Neural progenitor cell (in vitro differentiated cells): ENCODE measurements at regions not wholly inside any gene's neighbourhood (a gene's known extent, or its start where the extent isn't known, plus 50 kb on each side); places are given as distances from the start of the nearest gene placed in this dataset.
"Not testable (repeated sequence)": the region's sequence is repeated elsewhere in the genome, so short reads cannot be mapped to it uniquely, and the experiment has no call there.

ENCODE experiments used
- DNase-seq: peaks from one replicate; pipeline ENCODE4 v3.0.0-alpha.2; 2016; ENCODE audit warnings: low spot score
- H2AFZ ChIP-seq: fragments of 200-600 bp; sonication (generic); replicated peaks from 2 replicates; pipeline ENCODE4 v1.6.1; 2016; ENCODE audit warnings: antibody characterized with exemption
- H3F3A ChIP-seq: fragments of 200-600 bp; sonication (generic); 2 replicates; pipeline ENCODE4 v1.6.1; 2016; ENCODE audit warnings: antibody characterized with exemption, low read depth
- H3K27ac ChIP-seq: fragments of 200-600 bp; sonication (generic); 2 replicates; pipeline ENCODE4 v1.5.1; 2016; ENCODE audit warnings: mild to moderate bottlenecking
- H3K27me3 ChIP-seq: fragments of 200-600 bp; sonication (generic); 2 replicates; pipeline ENCODE4 v1.6.1; 2016; ENCODE audit warnings: mild to moderate bottlenecking, moderate library complexity
- H3K36me3 ChIP-seq: fragments of 200-600 bp; sonication (generic); 2 replicates; pipeline ENCODE4 v1.5.1; 2016
- H3K4me1 ChIP-seq: fragments of 200-600 bp; sonication (generic); 2 replicates; pipeline ENCODE4 v1.6.1; 2016; ENCODE audit warnings: mixed run types
- H3K4me2 ChIP-seq: fragments of 200-600 bp; sonication (generic); 2 replicates; pipeline ENCODE4 v1.6.1; 2016
- H3K4me3 ChIP-seq: fragments of 200-600 bp; sonication (generic); 2 replicates; pipeline ENCODE4 v1.5.1; 2016
- H3K79me2 ChIP-seq: fragments of 200-600 bp; sonication (generic); 2 replicates; pipeline ENCODE4 v1.6.1; 2016; ENCODE audit warnings: low read depth
- H3K9ac ChIP-seq: fragments of 200-600 bp; sonication (generic); 2 replicates; pipeline ENCODE4 v1.6.1; 2016
- H3K9me3 ChIP-seq: fragments of 200-600 bp; sonication (generic); 2 replicates; pipeline ENCODE4 v1.5.1; 2016; ENCODE audit warnings: low read depth
- H4K20me1 ChIP-seq: fragments of 200-600 bp; sonication (generic); 2 replicates; pipeline ENCODE4 v1.6.1; 2016; ENCODE audit warnings: low read depth
- H3K27ac Mint-ChIP-seq: 3 replicates; pipeline ENCODE4 v1.8.0; 2021; ENCODE audit warnings: mixed read lengths
- H3K27me3 Mint-ChIP-seq: 2 replicates; pipeline ENCODE4 v1.8.0; 2022; ENCODE audit warnings: low read depth, mild to moderate bottlenecking, inconsistent platforms, moderate library complexity, mixed read lengths; ENCODE audit not compliant: insufficient read depth
- H3K36me3 Mint-ChIP-seq: 3 replicates; pipeline ENCODE4 v1.8.0; 2021; ENCODE audit warnings: mixed read lengths
- H3K4me1 Mint-ChIP-seq: 3 replicates; pipeline ENCODE4 v1.8.0; 2021; ENCODE audit warnings: mixed read lengths
- H3K4me3 Mint-ChIP-seq: 3 replicates; pipeline ENCODE4 v1.8.0; 2021; ENCODE audit warnings: mild to moderate bottlenecking, moderate library complexity, mixed read lengths
- H3K9me3 Mint-ChIP-seq: 3 replicates; pipeline ENCODE4 v1.8.0; 2020; ENCODE audit warnings: mixed read lengths
- CTCF ChIP-seq: fragments of 200-600 bp; sonication (generic); IDR thresholded peaks from 2 replicates; pipeline ENCODE4 v1.5.1; 2017; ENCODE audit warnings: antibody characterized with exemption, mild to moderate bottlenecking
- EZH2 ChIP-seq: fragments of 200-600 bp; sonication (generic); IDR thresholded peaks from 2 replicates; pipeline ENCODE4 v1.6.1; 2017; ENCODE audit warnings: antibody characterized with exemption, mild to moderate bottlenecking, moderate library complexity
- EZH2phosphoT487 ChIP-seq: fragments of 200-600 bp; sonication (generic); IDR thresholded peaks from 2 replicates; pipeline ENCODE4 v1.6.1; 2017; ENCODE audit warnings: antibody characterized with exemption

DNA sequence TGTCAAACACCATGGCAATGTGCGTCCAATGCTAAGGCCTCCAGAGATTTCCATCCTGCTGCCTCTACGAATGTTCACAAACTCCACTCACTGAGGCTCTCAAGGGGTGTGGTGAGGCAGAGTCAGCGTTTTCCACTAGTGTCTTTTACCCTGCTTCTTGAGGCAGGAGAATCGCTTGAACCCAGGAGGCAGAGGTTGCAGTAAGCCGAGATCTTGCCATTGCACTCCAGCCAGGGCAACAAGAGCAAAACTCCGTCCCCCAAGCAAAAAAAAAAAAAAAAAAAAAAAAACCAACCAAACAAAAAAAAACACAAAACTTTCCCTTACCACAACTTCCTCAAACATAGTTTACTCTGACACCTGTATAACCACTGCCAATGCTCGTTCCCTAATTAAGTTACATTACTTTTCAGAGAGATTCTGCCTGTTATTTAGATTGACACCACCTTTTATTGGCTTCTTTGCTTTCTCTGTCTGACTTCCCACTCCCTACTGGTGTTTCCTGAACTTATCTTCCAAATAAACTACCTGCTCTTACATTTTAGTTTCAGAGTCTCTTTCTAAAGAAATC is 102.1 kb upstream of the ZNF746 start:
- Mint-ChIP-seq H3K4me1 (no peaks in the 10 kb centered on the region), H3K27me3 (peaks cover 2% of the 10 kb centered on the region), H3K27ac (no peak overlapping the region), H3K9me3 (no peaks in the 10 kb centered on the region), H3K36me3 (peaks cover 16% of the 10 kb centered on the region), H3K4me3 (no peak overlapping the region)
- no peak overlapping the region for H3K4me3 ChIP-seq
- no peaks in the 10 kb centered on the region for H4K20me1 ChIP-seq
- H3K9me3 ChIP-seq: no peaks in the 10 kb centered on the region
- no peak overlapping the region for H3K9ac ChIP-seq
- H3K36me3 ChIP-seq: no peaks in the 10 kb centered on the region
- no peaks in the 10 kb centered on the region for H3K4me1 ChIP-seq
- TF ChIP-seq EZH2 (no peak), CTCF (no peak), EZH2phosphoT487 (no peak)
- H3K27me3 ChIP-seq: no peaks in the 10 kb centered on the region
- no peak overlapping the region for H2AFZ ChIP-seq
- no peak overlapping the region for H3K27ac ChIP-seq
- no peaks in the 10 kb centered on the region for H3K79me2 ChIP-seq
- DNase-seq: no peak
- peaks cover 8% of the 10 kb centered on the region for H3F3A ChIP-seq
- H3K4me2 ChIP-seq: no peak overlapping the region

GRCh38 chr7:149598721-149599308 is 101.2 kb upstream of the ZNF746 start:
- no peaks in the 10 kb centered on the region for H3K27me3 ChIP-seq
- H3K9ac ChIP-seq: no peak overlapping the region
- H3K27me3 Mint-ChIP-seq: peaks cover 2% of the 10 kb centered on the region
- peaks cover 8% of the 10 kb centered on the region for H3F3A ChIP-seq
- H3K4me2 ChIP-seq: no peak overlapping the region
- H3K9me3 Mint-ChIP-seq: no peaks in the 10 kb centered on the region
- H3K4me3 ChIP-seq: no peak overlapping the region
- peaks cover 17% of the 10 kb centered on the region for H3K36me3 Mint-ChIP-seq
- H3K36me3 ChIP-seq: no peaks in the 10 kb centered on the region
- no peaks in the 10 kb centered on the region for H3K4me1 Mint-ChIP-seq
- H2AFZ ChIP-seq: no peak overlapping the region
- no peaks in the 10 kb centered on the region for H3K9me3 ChIP-seq
- H4K20me1 ChIP-seq: no peaks in the 10 kb centered on the region
- no peak overlapping the region for H3K27ac ChIP-seq
- peak; percentile 68 for DNase-seq
- TF ChIP-seq EZH2phosphoT487 (no peak), CTCF (peak; percentile 71)
- no peaks in the 10 kb centered on the region for H3K4me1 ChIP-seq
- H3K27ac Mint-ChIP-seq: no peak overlapping the region
- no peaks in the 10 kb centered on the region for H3K79me2 ChIP-seq
- H3K4me3 Mint-ChIP-seq: no peak overlapping the region

GRCh38 chr7:149597789-149598188 is 100.2 kb upstream of the ZNF746 start:
- H3K4me3 Mint-ChIP-seq, H3K9me3 ChIP-seq, H3K4me1 Mint-ChIP-seq, H3K36me3 ChIP-seq, H4K20me1 ChIP-seq, H3K4me1 ChIP-seq, H3F3A ChIP-seq, DNase-seq, H3K27ac Mint-ChIP-seq, H3K27me3 Mint-ChIP-seq, H3K79me2 ChIP-seq, H3K27ac ChIP-seq, H3K4me2 ChIP-seq, H3K4me3 ChIP-seq, H3K9me3 Mint-ChIP-seq, H3K27me3 ChIP-seq, H3K9ac ChIP-seq, H2AFZ ChIP-seq: not testable (repeated sequence)
- peaks cover 17% of the 10 kb centered on the region for H3K36me3 Mint-ChIP-seq

GRCh38 chr7:149595541-149595940 is 97.9 kb upstream of the ZNF746 start:
- Histone ChIP-seq H3K36me3 (no peaks in the 10 kb centered on the region), H3K9me3 (no peaks in the 10 kb centered on the region), H3K4me1 (no peaks in the 10 kb centered on the region), H3K4me3 (no peak overlapping the region), H3K9ac (no peak overlapping the region), H3K4me2 (no peak overlapping the region), H2AFZ (no peak overlapping the region), H3K79me2 (no peaks in the 10 kb centered on the region), H3K27ac (no peak overlapping the region), H4K20me1 (no peaks in the 10 kb centered on the region), H3F3A (peaks cover 7% of the 10 kb centered on the region), H3K27me3 (no peaks in the 10 kb centered on the region)
- TF ChIP-seq CTCF (no peak), EZH2 (no peak), EZH2phosphoT487 (no peak)
- H3K4me1 Mint-ChIP-seq: no peaks in the 10 kb centered on the region
- no peaks in the 10 kb centered on the region for H3K9me3 Mint-ChIP-seq
- DNase-seq: no peak
- no peaks in the 10 kb centered on the region for H3K27me3 Mint-ChIP-seq
- H3K36me3 Mint-ChIP-seq: peaks cover 15% of the 10 kb centered on the region
- H3K4me3 Mint-ChIP-seq: no peak overlapping the region
- H3K27ac Mint-ChIP-seq: peak overlapping the region; percentile 23
